ENCODE measurements at regions not wholly inside any gene's neighbourhood (a gene's known extent, or its start where the extent isn't known, plus 50 kb on each side); places are given as distances from the start of the nearest gene placed in this dataset.

DNA sequence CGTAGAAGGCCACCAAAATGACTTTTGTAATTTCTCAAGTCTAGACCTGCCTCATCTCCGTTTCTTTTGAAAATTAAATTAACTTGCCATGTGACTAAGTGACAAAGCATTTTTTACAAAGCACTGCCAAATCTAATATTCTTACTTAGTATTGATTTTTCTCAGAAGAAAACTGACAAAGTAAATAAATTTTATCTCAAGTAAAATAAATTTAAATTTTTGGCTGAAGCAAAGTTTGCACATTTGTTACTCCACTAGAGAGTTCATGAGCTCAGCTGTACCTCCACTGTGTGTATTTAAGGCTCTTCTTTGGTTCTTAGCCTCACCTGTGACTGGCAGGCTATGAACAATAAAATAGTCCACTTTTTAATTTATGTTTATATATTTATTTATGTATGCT, 441.1 kb upstream of the PCDH10 start:
- TF ChIP-seq, protein P1, sequence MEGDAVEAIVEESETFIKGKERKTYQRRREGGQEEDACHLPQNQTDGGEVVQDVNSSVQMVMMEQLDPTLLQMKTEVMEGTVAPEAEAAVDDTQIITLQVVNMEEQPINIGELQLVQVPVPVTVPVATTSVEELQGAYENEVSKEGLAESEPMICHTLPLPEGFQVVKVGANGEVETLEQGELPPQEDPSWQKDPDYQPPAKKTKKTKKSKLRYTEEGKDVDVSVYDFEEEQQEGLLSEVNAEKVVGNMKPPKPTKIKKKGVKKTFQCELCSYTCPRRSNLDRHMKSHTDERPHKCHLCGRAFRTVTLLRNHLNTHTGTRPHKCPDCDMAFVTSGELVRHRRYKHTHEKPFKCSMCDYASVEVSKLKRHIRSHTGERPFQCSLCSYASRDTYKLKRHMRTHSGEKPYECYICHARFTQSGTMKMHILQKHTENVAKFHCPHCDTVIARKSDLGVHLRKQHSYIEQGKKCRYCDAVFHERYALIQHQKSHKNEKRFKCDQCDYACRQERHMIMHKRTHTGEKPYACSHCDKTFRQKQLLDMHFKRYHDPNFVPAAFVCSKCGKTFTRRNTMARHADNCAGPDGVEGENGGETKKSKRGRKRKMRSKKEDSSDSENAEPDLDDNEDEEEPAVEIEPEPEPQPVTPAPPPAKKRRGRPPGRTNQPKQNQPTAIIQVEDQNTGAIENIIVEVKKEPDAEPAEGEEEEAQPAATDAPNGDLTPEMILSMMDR (IDR thresholded peaks at IDR 0.05): no peak
- TF ChIP-seq POLR2A (IDR thresholded peaks at IDR 0.05): no peak
- WGBS, 2 donors: 41 to 47% methylated on average over 2 of the region's 2 CpGs
- intact Hi-C loops (cut with DNase I; ENCODE audit: low total_unique reads): no loop called here
- H3K4me3 ChIP-seq (ENCODE audit: low read depth, poor library complexity, severe bottlenecking): no peak overlapping the region
- no peak for DNase-seq (ENCODE audit: low spot score in 2 of 2)

DNA sequence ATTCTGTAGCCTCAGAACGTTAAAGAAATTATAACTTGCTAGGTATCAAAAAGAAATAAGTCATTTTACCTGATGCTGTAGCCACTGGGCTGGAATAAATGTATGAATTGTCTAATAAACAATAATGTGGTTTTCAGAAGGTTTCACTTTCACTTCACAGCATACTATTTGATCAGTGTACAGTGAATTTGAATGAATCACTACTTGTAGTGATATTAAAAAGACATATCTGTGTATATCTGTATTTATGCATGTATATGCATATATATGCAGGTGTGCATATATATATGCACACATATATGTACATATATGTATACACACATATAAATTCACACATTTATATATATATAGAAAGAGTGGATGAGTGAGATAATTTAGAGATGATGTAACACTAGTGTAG, 440.0 kb upstream of the PCDH10 start:
- no peak for DNase-seq (ENCODE audit: low spot score in 2 of 2)
- TF ChIP-seq, protein P1 (IDR thresholded peaks at IDR 0.05): no peak
- no peak for TF ChIP-seq POLR2A (IDR thresholded peaks at IDR 0.05)
- no peak overlapping the region for H3K4me3 ChIP-seq (ENCODE audit: low read depth, poor library complexity, severe bottlenecking)
- intact Hi-C loops (cut with DNase I; ENCODE audit: low total_unique reads): no loop called here
- 18 to 25% methylated on average over 1 of the region's 1 CpG for WGBS, 2 donors

DNA sequence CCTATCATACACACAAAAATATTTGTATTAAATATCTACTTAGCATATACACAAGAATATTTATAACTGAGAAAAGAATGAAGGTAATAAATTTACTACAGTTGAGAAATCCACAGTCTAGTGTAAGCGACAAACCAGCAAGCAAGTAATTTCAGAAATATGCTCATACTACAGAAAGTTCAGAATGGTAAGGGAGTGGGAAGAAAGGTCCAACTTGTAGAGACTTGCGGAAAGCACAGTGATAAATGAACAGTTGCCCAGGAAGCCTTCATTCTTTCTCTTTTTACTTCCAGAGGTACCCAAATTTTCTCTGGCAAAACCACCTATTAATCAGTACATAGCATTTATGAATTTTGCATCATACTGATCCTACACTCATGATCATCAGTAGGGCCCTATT, 438.1 kb upstream of the PCDH10 start:
- WGBS, 2 donors: 63 to 70% methylated on average over 2 of the region's 2 CpGs
- DNase-seq (ENCODE audit: low spot score in 2 of 2): no peak
- TF ChIP-seq, protein P1 (IDR thresholded peaks at IDR 0.05): no peak
- TF ChIP-seq POLR2A (IDR thresholded peaks at IDR 0.05): no peak
- intact Hi-C loops (cut with DNase I; ENCODE audit: low total_unique reads): no loop called here
- no peak overlapping the region for H3K4me3 ChIP-seq (ENCODE audit: low read depth, poor library complexity, severe bottlenecking)

DNA sequence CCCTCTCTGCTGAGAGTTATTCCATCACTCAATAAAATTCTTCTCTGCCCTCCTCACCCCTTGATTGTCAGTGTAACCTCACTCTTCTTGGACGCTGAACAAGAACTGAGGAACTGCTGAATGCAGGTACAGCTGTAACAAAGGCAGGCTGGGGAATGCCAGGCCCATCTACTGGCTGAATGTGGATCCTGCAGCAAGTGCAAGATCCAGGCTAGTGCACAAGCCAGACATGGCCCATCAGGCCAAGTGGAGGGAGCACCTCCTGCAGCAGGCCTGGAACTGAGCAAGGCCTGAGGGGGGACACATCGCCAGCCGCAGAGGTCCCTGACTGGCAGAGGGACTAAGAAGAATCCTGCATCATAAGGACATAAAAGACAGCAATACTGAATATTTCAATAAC, 411.8 kb upstream of the PCDH10 start:
- DNase-seq (ENCODE audit: low spot score in 2 of 2): no peak
- intact Hi-C loops (cut with DNase I; ENCODE audit: low total_unique reads): no loop called here
- 90% methylated on average over 3 of the region's 3 CpGs for WGBS, 2 donors

DNA sequence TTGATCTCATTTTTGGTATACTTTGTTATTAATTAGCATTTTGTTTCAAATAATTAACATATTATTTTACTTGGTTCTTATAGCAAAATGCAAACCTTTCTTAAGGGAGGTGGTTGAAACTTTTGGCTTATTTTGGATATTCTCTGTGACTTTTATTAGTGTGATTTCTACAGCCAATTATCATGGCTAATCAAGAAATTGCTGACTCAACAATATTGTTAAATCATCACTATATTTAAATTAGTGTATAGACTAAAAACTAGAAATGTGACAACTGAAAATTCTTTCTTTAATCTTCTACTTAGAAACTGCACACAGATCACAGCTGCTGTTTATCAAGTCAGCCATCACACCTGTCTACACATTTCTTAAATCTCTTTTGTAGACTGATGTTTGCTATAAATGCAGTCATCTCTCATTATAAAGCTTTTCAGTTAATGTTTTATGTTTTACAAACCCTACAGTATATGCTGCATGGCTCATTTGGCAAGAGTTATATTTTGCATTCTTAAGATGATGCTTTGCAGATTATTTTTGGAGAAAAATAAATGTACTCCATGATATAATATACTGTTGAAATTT, 389.8 kb upstream of the PCDH10 start:
- intact Hi-C loops (cut with DNase I; ENCODE audit: low total_unique reads): no loop called here
- H3K4me3 ChIP-seq (ENCODE audit: low read depth, poor library complexity, severe bottlenecking): no peak overlapping the region
- no peak for DNase-seq (ENCODE audit: low spot score in 2 of 2)
- TF ChIP-seq, protein P1 (IDR thresholded peaks at IDR 0.05): no peak
- TF ChIP-seq POLR2A (IDR thresholded peaks at IDR 0.05): no peak

More for the DNA sequence above, 411.8 kb upstream of the PCDH10 start:
- no peak overlapping the region for H3K4me3 ChIP-seq (ENCODE audit: low read depth, poor library complexity, severe bottlenecking)
- TF ChIP-seq POLR2A (IDR thresholded peaks at IDR 0.05): no peak
- TF ChIP-seq, protein P1 (IDR thresholded peaks at IDR 0.05): no peak

DNA sequence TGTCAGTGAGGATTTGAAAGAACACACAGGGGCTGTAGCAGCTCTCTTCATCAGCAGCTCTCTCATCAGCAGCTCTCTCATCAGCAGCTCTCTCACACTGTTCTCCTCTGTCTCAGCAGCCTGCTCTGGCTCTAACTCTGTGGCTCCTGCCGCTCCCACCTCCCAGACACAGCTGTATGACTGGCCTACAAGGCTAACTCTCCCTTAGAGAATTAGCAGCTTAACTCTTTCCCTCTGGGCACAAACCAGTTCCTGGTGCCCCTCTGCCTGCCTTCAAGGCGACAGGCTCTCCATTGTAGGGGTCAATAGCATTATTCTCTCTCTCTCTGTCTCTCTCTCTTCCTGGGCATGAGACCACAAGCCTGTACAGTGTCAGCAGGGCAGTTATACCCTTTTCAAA, 385.6 kb upstream of the PCDH10 start:
- no peak overlapping the region for H3K4me3 ChIP-seq (ENCODE audit: low read depth, poor library complexity, severe bottlenecking)
- 67 to 88% methylated on average over 2 of the region's 2 CpGs for WGBS, 2 donors
- intact Hi-C loops (cut with DNase I; ENCODE audit: low total_unique reads): no loop called here
- DNase-seq (ENCODE audit: low spot score in 2 of 2): no peak
- TF ChIP-seq, protein P1 (IDR thresholded peaks at IDR 0.05): no peak
- TF ChIP-seq POLR2A (IDR thresholded peaks at IDR 0.05): no peak

All from lower leg skin (tissue), 4 donors.